SH-SY5Y (cell line): ENCODE measurements at regions not wholly inside any gene's neighbourhood (a gene's known extent, or its start where the extent isn't known, plus 50 kb on each side); places are given as distances from the start of the nearest gene placed in this dataset.

Source experiments
- GATA2 ChIP-seq: IDR thresholded peaks from 2 replicates; pipeline ENCODE4 v1.6.1; 2011; ENCODE audit warnings: mild to moderate bottlenecking, low read depth, low read length
- GATA3 ChIP-seq: IDR thresholded peaks from 2 replicates; pipeline ENCODE4 v1.6.1; 2011; ENCODE audit warnings: low read depth, mild to moderate bottlenecking, low read length, moderate library complexity

- no peak for TF ChIP-seq GATA3
- no peak for TF ChIP-seq GATA2
Measured at GRCh38 chr2:64837925-64838641, 151.1 kb upstream of the SLC1A4 start.
